DOHH2 (cell line): ENCODE measurements at regions not wholly inside any gene's neighbourhood (a gene's known extent, or its start where the extent isn't known, plus 50 kb on each side); places are given as distances from the start of the nearest gene placed in this dataset.

Experiments used
- CTCF ChIP-seq: fragments of 200-600 bp; sonication (generic); IDR thresholded peaks from one replicate; pipeline ENCODE4 v1.5.1; 2014; ENCODE audit warnings: antibody characterized with exemption, mild to moderate bottlenecking, low read depth, low read length; ENCODE audit not compliant: poor library complexity, severe bottlenecking
- EZH2phosphoT487 ChIP-seq: fragments of 200-600 bp; sonication (generic); IDR thresholded peaks from 2 replicates; pipeline ENCODE4 v1.6.1; 2017; ENCODE audit warnings: borderline replicate concordance, mild to moderate bottlenecking, antibody characterized with exemption, low read length, moderate library complexity, mixed read lengths

DNA sequence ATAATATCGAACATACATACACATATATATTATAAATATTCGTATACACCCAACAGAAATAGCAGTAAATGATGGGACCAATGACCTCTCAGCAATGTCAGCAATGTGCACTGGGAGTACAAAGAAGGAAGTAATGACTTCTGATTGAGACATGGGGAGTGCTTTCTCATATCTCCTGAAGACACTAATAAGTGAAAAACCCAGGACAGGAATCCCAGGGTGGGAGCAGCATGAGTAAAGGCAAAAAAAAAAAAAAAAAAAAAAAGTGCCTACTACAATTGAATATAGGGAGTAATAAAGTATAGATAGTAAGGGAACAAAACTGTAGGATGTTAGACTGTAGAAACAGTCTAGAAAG lies 491.3 kb downstream of the IRS1 start:
- TF ChIP-seq CTCF (no peak), EZH2phosphoT487 (no peak)
